ENCODE measurements at regions not wholly inside any gene's neighbourhood (a gene's known extent, or its start where the extent isn't known, plus 50 kb on each side); places are given as distances from the start of the nearest gene placed in this dataset.

- TF ChIP-seq JUNB (IDR thresholded peaks at IDR 0.05) (peak; percentile 100), NR2F1 (conservative IDR thresholded peaks at IDR 0.05) (peak; percentile 73; the same call in 1 of the 2 replicates), HDGF (IDR thresholded peaks at IDR 0.05) (no peak), SPI1 (IDR thresholded peaks at IDR 0.05; ENCODE audit: borderline replicate concordance, insufficient read depth, low read depth, low read length) (0 out of 2 replicates have a peak, but pooled peaks have one; percentile 35), POLR2A (IDR thresholded peaks at IDR 0.05; ENCODE audit: low read depth, low read length) (peak; percentile 53; the same call in 1 of the 2 replicates), SMAD5 (IDR thresholded peaks at IDR 0.05; ENCODE audit: low read depth) (no peak), CHD2 (IDR thresholded peaks at IDR 0.05; ENCODE audit: borderline replicate concordance, low read depth, low read length) (peak; percentile 86), NRF1 (conservative IDR thresholded peaks at IDR 0.05; ENCODE audit: low read depth, low read length) (no peak), ETV6 (conservative IDR thresholded peaks at IDR 0.05 in 1 of 2, IDR thresholded peaks at IDR 0.05 in 1 of 2; ENCODE audit: borderline replicate concordance in 1 of 2, low read depth in 1 of 2) (peak in 1 of 2 experiments; percentile 76; a peak in 2 of 4 replicates), CREM (IDR thresholded peaks at IDR 0.05; ENCODE audit: low read depth) (peak; percentile 96), ZBED1 (IDR thresholded peaks at IDR 0.05; ENCODE audit: borderline replicate concordance) (peak; percentile 97; the same call in 1 of the 2 replicates), TBL1XR1 (IDR thresholded peaks at IDR 0.05; ENCODE audit: low read depth, low read length) (peak; percentile 93), NBN (IDR thresholded peaks at IDR 0.05) (peak; percentile 91), FOXM1 (IDR thresholded peaks at IDR 0.05; ENCODE audit: low read depth, low read length) (peak; percentile 100), STAT3 (IDR thresholded peaks at IDR 0.05; ENCODE audit: low read depth, low read length) (no peak), GATAD2B (conservative IDR thresholded peaks at IDR 0.05; ENCODE audit: low read depth) (peak; percentile 73)
- TF ChIP-seq, protein P1, sequence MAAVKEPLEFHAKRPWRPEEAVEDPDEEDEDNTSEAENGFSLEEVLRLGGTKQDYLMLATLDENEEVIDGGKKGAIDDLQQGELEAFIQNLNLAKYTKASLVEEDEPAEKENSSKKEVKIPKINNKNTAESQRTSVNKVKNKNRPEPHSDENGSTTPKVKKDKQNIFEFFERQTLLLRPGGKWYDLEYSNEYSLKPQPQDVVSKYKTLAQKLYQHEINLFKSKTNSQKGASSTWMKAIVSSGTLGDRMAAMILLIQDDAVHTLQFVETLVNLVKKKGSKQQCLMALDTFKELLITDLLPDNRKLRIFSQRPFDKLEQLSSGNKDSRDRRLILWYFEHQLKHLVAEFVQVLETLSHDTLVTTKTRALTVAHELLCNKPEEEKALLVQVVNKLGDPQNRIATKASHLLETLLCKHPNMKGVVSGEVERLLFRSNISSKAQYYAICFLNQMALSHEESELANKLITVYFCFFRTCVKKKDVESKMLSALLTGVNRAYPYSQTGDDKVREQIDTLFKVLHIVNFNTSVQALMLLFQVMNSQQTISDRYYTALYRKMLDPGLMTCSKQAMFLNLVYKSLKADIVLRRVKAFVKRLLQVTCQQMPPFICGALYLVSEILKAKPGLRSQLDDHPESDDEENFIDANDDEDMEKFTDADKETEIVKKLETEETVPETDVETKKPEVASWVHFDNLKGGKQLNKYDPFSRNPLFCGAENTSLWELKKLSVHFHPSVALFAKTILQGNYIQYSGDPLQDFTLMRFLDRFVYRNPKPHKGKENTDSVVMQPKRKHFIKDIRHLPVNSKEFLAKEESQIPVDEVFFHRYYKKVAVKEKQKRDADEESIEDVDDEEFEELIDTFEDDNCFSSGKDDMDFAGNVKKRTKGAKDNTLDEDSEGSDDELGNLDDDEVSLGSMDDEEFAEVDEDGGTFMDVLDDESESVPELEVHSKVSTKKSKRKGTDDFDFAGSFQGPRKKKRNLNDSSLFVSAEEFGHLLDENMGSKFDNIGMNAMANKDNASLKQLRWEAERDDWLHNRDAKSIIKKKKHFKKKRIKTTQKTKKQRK (IDR thresholded peaks at IDR 0.05; ENCODE audit: low read depth, low read length) = no peak
Observed at GRCh38 chr16:73289232-73289631, 241.3 kb upstream of the ZFHX3 start (continued).
